ENCODE measurements at regions not wholly inside any gene's neighbourhood (a gene's known extent, or its start where the extent isn't known, plus 50 kb on each side); places are given as distances from the start of the nearest gene placed in this dataset.

DNA sequence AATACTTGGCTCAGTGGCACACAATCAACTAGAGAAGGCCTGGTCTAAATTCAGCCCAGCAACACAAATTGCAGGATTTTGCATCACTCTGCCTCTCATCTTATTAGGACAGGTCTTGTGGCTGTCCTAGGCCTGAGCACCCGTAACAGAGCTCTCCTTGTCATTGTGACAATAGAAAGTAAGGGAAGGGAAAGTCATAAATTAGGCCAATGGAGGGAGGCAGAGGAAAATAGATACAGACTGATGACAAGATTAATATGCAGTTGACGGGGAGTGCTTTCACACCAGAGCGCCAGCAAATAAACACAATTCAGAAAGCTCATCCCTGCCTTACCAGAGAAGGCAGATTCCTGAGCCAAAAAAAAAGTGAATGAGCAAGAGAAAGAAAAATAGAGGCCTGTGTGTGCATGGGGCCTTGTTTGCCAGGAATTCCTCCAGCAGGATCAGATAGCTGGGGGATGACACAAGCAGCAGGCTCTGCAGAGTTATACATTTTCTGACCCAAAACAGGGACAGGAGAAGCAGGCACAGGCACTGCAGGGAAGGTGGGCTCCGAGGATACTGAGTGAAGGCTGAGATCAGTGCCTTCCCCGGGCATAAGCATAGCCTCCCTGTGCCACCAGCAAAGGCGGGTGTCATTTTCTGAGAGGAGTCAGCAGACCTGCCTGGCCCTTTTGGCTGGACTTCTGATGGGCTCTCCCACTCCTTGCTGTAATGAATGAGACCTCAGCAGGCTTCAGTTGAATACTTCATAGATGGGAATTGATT lies 110.0 kb upstream of the SPAG17 start:
- no peak overlapping the region for H3K4me2 ChIP-seq
- no peaks in the 10 kb centered on the region for H3K4me1 ChIP-seq (replicated peaks; ENCODE audit: insufficient read depth)
- peaks cover 8% of the 10 kb centered on the region; the same call in 1 of the 2 replicates for H3K27me3 ChIP-seq (ENCODE audit: insufficient read depth, low read depth)
- H2AFZ ChIP-seq = no peak overlapping the region
- TF ChIP-seq EZH2 (IDR thresholded peaks at IDR 0.05; ENCODE audit: low read depth) = no peak
- TF ChIP-seq, protein P1, sequence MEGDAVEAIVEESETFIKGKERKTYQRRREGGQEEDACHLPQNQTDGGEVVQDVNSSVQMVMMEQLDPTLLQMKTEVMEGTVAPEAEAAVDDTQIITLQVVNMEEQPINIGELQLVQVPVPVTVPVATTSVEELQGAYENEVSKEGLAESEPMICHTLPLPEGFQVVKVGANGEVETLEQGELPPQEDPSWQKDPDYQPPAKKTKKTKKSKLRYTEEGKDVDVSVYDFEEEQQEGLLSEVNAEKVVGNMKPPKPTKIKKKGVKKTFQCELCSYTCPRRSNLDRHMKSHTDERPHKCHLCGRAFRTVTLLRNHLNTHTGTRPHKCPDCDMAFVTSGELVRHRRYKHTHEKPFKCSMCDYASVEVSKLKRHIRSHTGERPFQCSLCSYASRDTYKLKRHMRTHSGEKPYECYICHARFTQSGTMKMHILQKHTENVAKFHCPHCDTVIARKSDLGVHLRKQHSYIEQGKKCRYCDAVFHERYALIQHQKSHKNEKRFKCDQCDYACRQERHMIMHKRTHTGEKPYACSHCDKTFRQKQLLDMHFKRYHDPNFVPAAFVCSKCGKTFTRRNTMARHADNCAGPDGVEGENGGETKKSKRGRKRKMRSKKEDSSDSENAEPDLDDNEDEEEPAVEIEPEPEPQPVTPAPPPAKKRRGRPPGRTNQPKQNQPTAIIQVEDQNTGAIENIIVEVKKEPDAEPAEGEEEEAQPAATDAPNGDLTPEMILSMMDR (conservative IDR thresholded peaks at IDR 0.05) = no peak
- intact Hi-C loops (cut with micrococcal nuclease; ENCODE audit: unreplicated experiment) = no loop called here
- H3K36me3 ChIP-seq (ENCODE audit: low read depth) = no peaks in the 10 kb centered on the region
- DNase-seq = no peak
- H3K9me3 ChIP-seq (ENCODE audit: insufficient read depth, low read depth) = no peaks in the 10 kb centered on the region
- H3F3A ChIP-seq (ENCODE audit: insufficient read depth, low read depth) = no peaks in the 10 kb centered on the region
- no peaks in the 10 kb centered on the region for H3K79me2 ChIP-seq (ENCODE audit: low read depth)
- no TSS peak for BruUV-seq (replicated peaks)
- no peaks in the 10 kb centered on the region for H3K9me2 ChIP-seq (ENCODE audit: insufficient read depth)
- H3K27ac ChIP-seq = no peak overlapping the region
- H3K4me3 ChIP-seq = no peak overlapping the region
- H4K20me1 ChIP-seq (ENCODE audit: insufficient read depth) = no peaks in the 10 kb centered on the region
- CTCF ChIA-PET = no interaction called here
- POLR2A ChIA-PET (ENCODE audit: unreplicated experiment) = no interaction called here

DNA sequence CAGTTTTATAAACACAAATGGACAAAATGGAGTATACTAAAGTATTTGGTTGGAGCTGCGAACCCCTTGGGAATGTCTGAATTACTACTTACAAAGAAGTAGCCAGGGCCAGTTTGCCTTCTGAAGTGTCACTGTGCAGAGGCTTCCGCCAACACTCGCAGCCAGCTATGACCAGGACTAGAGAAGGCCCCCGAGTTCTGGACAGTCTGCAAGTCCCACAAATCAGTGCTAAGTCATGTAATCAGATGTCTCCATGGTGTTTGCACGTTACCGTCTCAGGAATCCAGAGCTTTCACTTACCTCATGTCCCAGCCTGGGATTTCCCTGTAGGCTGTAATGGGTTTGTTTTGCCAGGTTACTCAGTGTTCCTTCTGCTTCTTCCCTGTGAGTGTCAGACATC lies 106.6 kb upstream of the SPAG17 start:
- no peak for DNase-seq
- H4K20me1 ChIP-seq (ENCODE audit: insufficient read depth) = no peaks in the 10 kb centered on the region
- intact Hi-C loops (cut with micrococcal nuclease; ENCODE audit: unreplicated experiment) = no loop called here
- H3F3A ChIP-seq (ENCODE audit: insufficient read depth, low read depth) = no peaks in the 10 kb centered on the region
- no peak overlapping the region for H3K4me2 ChIP-seq
- no peaks in the 10 kb centered on the region for H3K4me1 ChIP-seq (replicated peaks; ENCODE audit: insufficient read depth)
- ChIA-PET POLR2A (ENCODE audit: unreplicated experiment) (no interaction called here), CTCF (no interaction called here)
- H3K27me3 ChIP-seq (ENCODE audit: insufficient read depth, low read depth) = peaks cover 13% of the 10 kb centered on the region
- no TSS peak for BruUV-seq (replicated peaks)
- no peaks in the 10 kb centered on the region; the same call in 1 of the 2 replicates for H3K9me2 ChIP-seq (ENCODE audit: insufficient read depth)
- H3K27ac ChIP-seq = no peak overlapping the region
- H3K9me3 ChIP-seq (ENCODE audit: insufficient read depth, low read depth) = no peaks in the 10 kb centered on the region
- no peak overlapping the region for H3K4me3 ChIP-seq
- TF ChIP-seq, protein P1 (conservative IDR thresholded peaks at IDR 0.05) = no peak
- no peak for TF ChIP-seq EZH2 (IDR thresholded peaks at IDR 0.05; ENCODE audit: low read depth)
- H3K79me2 ChIP-seq (ENCODE audit: low read depth) = no peaks in the 10 kb centered on the region
- no peak overlapping the region for H2AFZ ChIP-seq
- no peaks in the 10 kb centered on the region for H3K36me3 ChIP-seq (ENCODE audit: low read depth)

DNA sequence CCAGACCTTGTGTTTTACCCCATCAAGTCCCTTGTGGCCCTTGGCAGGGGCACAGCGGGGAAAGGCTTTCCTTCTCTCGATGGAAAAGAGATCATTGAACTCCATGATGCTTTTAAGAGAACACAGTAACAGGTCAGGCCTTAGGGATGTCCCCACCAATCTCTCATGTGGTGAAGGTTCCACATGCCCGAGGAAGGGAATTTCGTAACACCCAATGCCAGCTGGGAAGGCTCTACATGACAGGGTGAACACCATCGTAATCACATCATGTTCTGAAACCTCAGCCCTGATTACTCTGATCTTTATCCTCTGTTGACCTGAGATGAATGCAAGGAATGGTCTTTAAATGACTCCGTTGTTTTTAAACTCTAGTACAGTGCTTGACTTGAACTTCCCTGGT lies 105.5 kb upstream of the SPAG17 start:
- BruUV-seq (replicated peaks) = no TSS peak
- Histone ChIP-seq H3K36me3 (ENCODE audit: low read depth) (no peaks in the 10 kb centered on the region), H3K27ac (no peak overlapping the region), H3K4me2 (no peak overlapping the region), H3K9me2 (ENCODE audit: insufficient read depth) (no peaks in the 10 kb centered on the region; the same call in 1 of the 2 replicates), H3K4me3 (no peak overlapping the region), H3K4me1 (replicated peaks; ENCODE audit: insufficient read depth) (no peaks in the 10 kb centered on the region), H3K27me3 (ENCODE audit: insufficient read depth, low read depth) (peaks cover 13% of the 10 kb centered on the region), H4K20me1 (ENCODE audit: insufficient read depth) (no peaks in the 10 kb centered on the region), H3K79me2 (ENCODE audit: low read depth) (no peaks in the 10 kb centered on the region), H3F3A (ENCODE audit: insufficient read depth, low read depth) (no peaks in the 10 kb centered on the region), H3K9me3 (ENCODE audit: insufficient read depth, low read depth) (no peaks in the 10 kb centered on the region), H2AFZ (no peak overlapping the region)
- CTCF ChIA-PET = no interaction called here
- intact Hi-C loops (cut with micrococcal nuclease; ENCODE audit: unreplicated experiment) = no loop called here
- no peak for TF ChIP-seq EZH2 (IDR thresholded peaks at IDR 0.05; ENCODE audit: low read depth)
- TF ChIP-seq, protein P1 (conservative IDR thresholded peaks at IDR 0.05) = no peak
- no peak for DNase-seq
- POLR2A ChIA-PET (ENCODE audit: unreplicated experiment) = no interaction called here
